ENCODE measurements at regions not wholly inside any gene's neighbourhood (a gene's known extent, or its start where the extent isn't known, plus 50 kb on each side); places are given as distances from the start of the nearest gene placed in this dataset.

DNA sequence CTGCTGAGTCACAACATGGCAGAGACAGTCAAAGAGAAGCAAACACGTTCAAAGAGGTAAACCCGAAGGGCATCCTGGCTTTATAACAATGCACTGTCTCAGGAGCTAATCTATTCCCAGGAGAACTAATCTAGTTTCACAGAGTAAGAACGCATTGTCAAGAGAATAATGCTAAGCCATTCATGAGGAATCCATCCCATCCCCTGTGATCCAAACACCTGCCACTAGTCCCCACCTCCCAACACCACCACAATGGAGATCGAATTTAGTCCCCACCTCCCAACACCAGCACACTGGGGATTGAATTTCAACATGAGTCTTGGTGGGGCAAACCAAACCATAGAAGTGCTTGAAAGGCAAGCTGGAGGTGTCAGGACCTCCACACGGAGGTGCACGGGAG lies 231.5 kb upstream of the ID4 start:
- RAD21 ChIA-PET (ENCODE audit: low non-redundant PET in 1 of 2, low total read pairs in 2 of 2, uncharacterized antibody in 2 of 2, unreplicated experiment in 2 of 2): no interaction called here
- no peaks in the 10 kb centered on the region for H4K20me1 ChIP-seq (ENCODE audit: insufficient read depth)
- DNase-seq (ENCODE audit: low read depth, low spot score): no peak
- intact Hi-C loops (cut with micrococcal nuclease): no loop called here
- no peak overlapping the region for H2AFZ ChIP-seq (ENCODE audit: low read depth, low read length, poor library complexity, severe bottlenecking)
- no peak overlapping the region for H3K27ac ChIP-seq (ENCODE audit: low read depth, low read length)
- no peaks in the 10 kb centered on the region for H3K4me1 ChIP-seq (ENCODE audit: control insufficient read depth in 1 of 2, insufficient read depth in 2 of 2, low read length in 2 of 2)
- no peak overlapping the region for H3K4me3 ChIP-seq (replicated peaks in 1 of 2; ENCODE audit: low read depth in 1 of 2, low read length in 2 of 2)
- no peak overlapping the region for H3K9ac ChIP-seq (ENCODE audit: low read length)
- ATAC-seq: no peak
- H3K79me2 ChIP-seq (ENCODE audit: insufficient read depth, low read length): no peaks in the 10 kb centered on the region
- POLR2A ChIA-PET: no interaction called here
- no peak for TF ChIP-seq ZBTB33 (IDR thresholded peaks at IDR 0.05; ENCODE audit: extremely low read depth, insufficient replicate concordance, low read length)
- TF ChIP-seq CBX3 (IDR thresholded peaks at IDR 0.05; ENCODE audit: low read depth): no peak
- no peak for TF ChIP-seq RAD21 (IDR thresholded peaks at IDR 0.05; ENCODE audit: low read depth)
- TF ChIP-seq, protein P1, sequence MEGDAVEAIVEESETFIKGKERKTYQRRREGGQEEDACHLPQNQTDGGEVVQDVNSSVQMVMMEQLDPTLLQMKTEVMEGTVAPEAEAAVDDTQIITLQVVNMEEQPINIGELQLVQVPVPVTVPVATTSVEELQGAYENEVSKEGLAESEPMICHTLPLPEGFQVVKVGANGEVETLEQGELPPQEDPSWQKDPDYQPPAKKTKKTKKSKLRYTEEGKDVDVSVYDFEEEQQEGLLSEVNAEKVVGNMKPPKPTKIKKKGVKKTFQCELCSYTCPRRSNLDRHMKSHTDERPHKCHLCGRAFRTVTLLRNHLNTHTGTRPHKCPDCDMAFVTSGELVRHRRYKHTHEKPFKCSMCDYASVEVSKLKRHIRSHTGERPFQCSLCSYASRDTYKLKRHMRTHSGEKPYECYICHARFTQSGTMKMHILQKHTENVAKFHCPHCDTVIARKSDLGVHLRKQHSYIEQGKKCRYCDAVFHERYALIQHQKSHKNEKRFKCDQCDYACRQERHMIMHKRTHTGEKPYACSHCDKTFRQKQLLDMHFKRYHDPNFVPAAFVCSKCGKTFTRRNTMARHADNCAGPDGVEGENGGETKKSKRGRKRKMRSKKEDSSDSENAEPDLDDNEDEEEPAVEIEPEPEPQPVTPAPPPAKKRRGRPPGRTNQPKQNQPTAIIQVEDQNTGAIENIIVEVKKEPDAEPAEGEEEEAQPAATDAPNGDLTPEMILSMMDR (IDR thresholded peaks at IDR 0.05 in 2 of 3, conservative IDR thresholded peaks at IDR 0.05 in 1 of 3; ENCODE audit: borderline replicate concordance in 1 of 3, insufficient read depth in 1 of 3, low read depth in 2 of 3, low read length in 2 of 3): no peak
- TF ChIP-seq, protein P2, sequence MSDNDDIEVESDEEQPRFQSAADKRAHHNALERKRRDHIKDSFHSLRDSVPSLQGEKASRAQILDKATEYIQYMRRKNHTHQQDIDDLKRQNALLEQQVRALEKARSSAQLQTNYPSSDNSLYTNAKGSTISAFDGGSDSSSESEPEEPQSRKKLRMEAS (IDR thresholded peaks at IDR 0.05): no peak
- no peak for TF ChIP-seq POLR2AphosphoS5 (IDR thresholded peaks at IDR 0.05; ENCODE audit: low read depth, low read length)
- no peak for TF ChIP-seq SIN3A (IDR thresholded peaks at IDR 0.05; ENCODE audit: low read depth)
- TF ChIP-seq POLR2A (IDR thresholded peaks at IDR 0.05; ENCODE audit: borderline replicate concordance, extremely low read depth, insufficient read depth, insufficient read length): no peak
- no peak for TF ChIP-seq JUND (IDR thresholded peaks at IDR 0.05)
- TF ChIP-seq ELF1 (IDR thresholded peaks at IDR 0.05; ENCODE audit: borderline replicate concordance, low read depth): no peak
- TF ChIP-seq, protein P3, sequence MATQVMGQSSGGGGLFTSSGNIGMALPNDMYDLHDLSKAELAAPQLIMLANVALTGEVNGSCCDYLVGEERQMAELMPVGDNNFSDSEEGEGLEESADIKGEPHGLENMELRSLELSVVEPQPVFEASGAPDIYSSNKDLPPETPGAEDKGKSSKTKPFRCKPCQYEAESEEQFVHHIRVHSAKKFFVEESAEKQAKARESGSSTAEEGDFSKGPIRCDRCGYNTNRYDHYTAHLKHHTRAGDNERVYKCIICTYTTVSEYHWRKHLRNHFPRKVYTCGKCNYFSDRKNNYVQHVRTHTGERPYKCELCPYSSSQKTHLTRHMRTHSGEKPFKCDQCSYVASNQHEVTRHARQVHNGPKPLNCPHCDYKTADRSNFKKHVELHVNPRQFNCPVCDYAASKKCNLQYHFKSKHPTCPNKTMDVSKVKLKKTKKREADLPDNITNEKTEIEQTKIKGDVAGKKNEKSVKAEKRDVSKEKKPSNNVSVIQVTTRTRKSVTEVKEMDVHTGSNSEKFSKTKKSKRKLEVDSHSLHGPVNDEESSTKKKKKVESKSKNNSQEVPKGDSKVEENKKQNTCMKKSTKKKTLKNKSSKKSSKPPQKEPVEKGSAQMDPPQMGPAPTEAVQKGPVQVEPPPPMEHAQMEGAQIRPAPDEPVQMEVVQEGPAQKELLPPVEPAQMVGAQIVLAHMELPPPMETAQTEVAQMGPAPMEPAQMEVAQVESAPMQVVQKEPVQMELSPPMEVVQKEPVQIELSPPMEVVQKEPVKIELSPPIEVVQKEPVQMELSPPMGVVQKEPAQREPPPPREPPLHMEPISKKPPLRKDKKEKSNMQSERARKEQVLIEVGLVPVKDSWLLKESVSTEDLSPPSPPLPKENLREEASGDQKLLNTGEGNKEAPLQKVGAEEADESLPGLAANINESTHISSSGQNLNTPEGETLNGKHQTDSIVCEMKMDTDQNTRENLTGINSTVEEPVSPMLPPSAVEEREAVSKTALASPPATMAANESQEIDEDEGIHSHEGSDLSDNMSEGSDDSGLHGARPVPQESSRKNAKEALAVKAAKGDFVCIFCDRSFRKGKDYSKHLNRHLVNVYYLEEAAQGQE (IDR thresholded peaks at IDR 0.05; ENCODE audit: low read depth): no peak
- TF ChIP-seq EGR1 (IDR thresholded peaks at IDR 0.05; ENCODE audit: low read depth): no peak
- no peak for TF ChIP-seq ZFX (IDR thresholded peaks at IDR 0.05)
- no peak for TF ChIP-seq SRF (IDR thresholded peaks at IDR 0.05; ENCODE audit: low read depth)
- H3K9me2 ChIP-seq (ENCODE audit: insufficient read depth): no peaks in the 10 kb centered on the region
- CTCF ChIA-PET: interaction anchor here (1.4 kb wide), 1 partner anchor 8 kb away, joined by 3 read pairs; no protein-coding TSS in a partner anchor
- H3K4me2 ChIP-seq (ENCODE audit: low read length): no peak overlapping the region
- no peaks in the 10 kb centered on the region for H3K9me3 ChIP-seq (ENCODE audit: control insufficient read depth in 1 of 2, insufficient read depth in 1 of 2, low read depth in 1 of 2, low read length in 2 of 2)
- no TSS peak for BruUV-seq (replicated peaks)
- no peaks in the 10 kb centered on the region for H3K36me3 ChIP-seq (ENCODE audit: control insufficient read depth in 1 of 2, insufficient read depth in 2 of 2, low read length in 2 of 2)
- H3K27me3 ChIP-seq (ENCODE audit: insufficient read depth, low read length): no peaks in the 10 kb centered on the region
